ENCODE measurements at regions not wholly inside any gene's neighbourhood (a gene's known extent, or its start where the extent isn't known, plus 50 kb on each side); places are given as distances from the start of the nearest gene placed in this dataset.

DNA sequence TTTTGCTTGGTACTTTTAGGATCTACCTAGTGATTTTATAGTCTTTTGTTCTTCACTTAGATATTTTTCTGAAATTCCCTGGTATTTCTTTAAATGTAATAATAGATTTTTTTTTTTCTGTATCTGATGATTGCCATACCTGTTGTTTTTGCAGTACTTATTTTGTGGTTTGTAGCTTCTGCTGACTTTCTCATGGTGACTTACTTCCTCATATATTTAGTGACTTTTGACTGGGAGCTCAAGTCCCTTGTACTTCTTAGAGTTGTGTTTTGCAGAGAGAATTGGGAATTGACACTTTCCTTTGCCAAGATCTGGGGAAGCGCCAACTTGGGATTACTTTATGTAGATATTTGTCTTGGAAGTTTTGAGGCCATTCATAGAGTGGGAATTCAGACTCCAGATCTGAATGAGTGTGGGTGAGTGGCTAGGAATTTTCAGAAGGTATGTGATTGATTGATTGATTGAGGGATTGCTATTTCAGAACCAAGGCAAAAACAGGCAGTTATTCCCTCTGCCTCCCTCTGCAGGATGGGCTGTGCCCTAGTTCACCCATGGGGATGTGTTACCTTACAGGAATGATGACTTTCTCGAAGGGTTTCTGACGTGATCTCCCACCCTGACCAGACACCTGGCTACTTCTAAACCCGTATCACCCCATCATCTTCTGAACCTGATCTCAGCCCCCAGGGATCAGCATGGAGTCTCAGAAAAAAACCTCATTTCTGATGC, 219.5 kb downstream of the URB2 start:
- no peak for DNase-seq (ENCODE audit: low read depth, low spot score)
- no peaks in the 10 kb centered on the region for H3K36me3 ChIP-seq (ENCODE audit: control insufficient read depth in 2 of 2, extremely low read depth in 1 of 2, insufficient read depth in 2 of 2, low read length in 2 of 2)
- H3K9me3 ChIP-seq (ENCODE audit: control insufficient read depth, low read depth, low read length): no peaks in the 10 kb centered on the region
- no peaks in the 10 kb centered on the region for H3K27me3 ChIP-seq (ENCODE audit: control insufficient read depth, extremely low read depth, insufficient read depth, low read length)
- H3K4me3 ChIP-seq (ENCODE audit: control insufficient read depth in 2 of 3, extremely low read depth in 1 of 3, insufficient read depth in 2 of 3, low read depth in 1 of 3, low read length in 3 of 3): no peak overlapping the region
- no peak overlapping the region for H3K9ac ChIP-seq (ENCODE audit: control insufficient read depth, extremely low read depth, insufficient read depth, low read length)
- no peaks in the 10 kb centered on the region for H3K79me2 ChIP-seq (ENCODE audit: control insufficient read depth, insufficient read depth, low read length)
- no peaks in the 10 kb centered on the region for H4K20me1 ChIP-seq (ENCODE audit: control insufficient read depth, extremely low read depth, insufficient read depth, low read length)
- no peak overlapping the region for H3K4me2 ChIP-seq (ENCODE audit: control insufficient read depth, extremely low read depth, insufficient read depth, low read depth, low read length)
- peaks cover 17% of the 10 kb centered on the region for H3K4me1 ChIP-seq (ENCODE audit: control insufficient read depth, extremely low read depth, insufficient read depth, low read length)
- dilution Hi-C loops (cut with MboI; ENCODE audit: extremely low pct_ligation_motif_present, low sequenced_read_pairs): no loop called here
- no peak overlapping the region for H3K27ac ChIP-seq (ENCODE audit: control insufficient read depth, insufficient read depth, low read length)
- no peak for FAIRE-seq
- no peaks in the 10 kb centered on the region for H3K9me1 ChIP-seq (ENCODE audit: control insufficient read depth, extremely low read depth, insufficient read depth, low read length)
- H2AFZ ChIP-seq (ENCODE audit: control insufficient read depth, low read length): no peak overlapping the region
- TF ChIP-seq, protein P1, sequence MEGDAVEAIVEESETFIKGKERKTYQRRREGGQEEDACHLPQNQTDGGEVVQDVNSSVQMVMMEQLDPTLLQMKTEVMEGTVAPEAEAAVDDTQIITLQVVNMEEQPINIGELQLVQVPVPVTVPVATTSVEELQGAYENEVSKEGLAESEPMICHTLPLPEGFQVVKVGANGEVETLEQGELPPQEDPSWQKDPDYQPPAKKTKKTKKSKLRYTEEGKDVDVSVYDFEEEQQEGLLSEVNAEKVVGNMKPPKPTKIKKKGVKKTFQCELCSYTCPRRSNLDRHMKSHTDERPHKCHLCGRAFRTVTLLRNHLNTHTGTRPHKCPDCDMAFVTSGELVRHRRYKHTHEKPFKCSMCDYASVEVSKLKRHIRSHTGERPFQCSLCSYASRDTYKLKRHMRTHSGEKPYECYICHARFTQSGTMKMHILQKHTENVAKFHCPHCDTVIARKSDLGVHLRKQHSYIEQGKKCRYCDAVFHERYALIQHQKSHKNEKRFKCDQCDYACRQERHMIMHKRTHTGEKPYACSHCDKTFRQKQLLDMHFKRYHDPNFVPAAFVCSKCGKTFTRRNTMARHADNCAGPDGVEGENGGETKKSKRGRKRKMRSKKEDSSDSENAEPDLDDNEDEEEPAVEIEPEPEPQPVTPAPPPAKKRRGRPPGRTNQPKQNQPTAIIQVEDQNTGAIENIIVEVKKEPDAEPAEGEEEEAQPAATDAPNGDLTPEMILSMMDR (optimal IDR thresholded peaks at IDR 0.05 in 1 of 3, IDR thresholded peaks at IDR 0.05 in 1 of 3, conservative IDR thresholded peaks at IDR 0.05 in 1 of 3; ENCODE audit: extremely low read depth in 1 of 3, insufficient read depth in 2 of 3, low read length in 3 of 3): peak in 1 of 3 experiments; percentile 24
- no peak for TF ChIP-seq EZH2 (IDR thresholded peaks at IDR 0.05; ENCODE audit: low read length)

DNA sequence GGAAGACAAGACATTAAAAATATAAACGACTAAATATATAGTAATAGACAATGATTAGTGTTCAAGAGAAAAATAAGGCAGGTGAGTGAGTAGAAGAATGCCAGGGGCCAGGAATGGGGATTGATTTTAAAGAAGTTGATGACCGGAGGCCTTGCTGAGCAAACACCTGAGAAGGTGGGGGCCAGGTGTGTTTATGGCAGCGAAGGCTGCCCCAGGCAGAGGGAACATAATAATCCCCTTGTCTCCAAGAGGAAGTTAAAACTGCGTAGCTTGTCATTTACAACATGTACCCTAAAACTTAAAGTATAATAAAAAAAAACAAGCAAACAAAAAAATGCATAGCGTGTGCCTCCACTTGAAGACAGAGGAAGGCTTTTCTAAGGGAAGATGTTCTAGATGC, 220.3 kb downstream of the URB2 start:
- no peaks in the 10 kb centered on the region for H3K9me1 ChIP-seq (ENCODE audit: control insufficient read depth, extremely low read depth, insufficient read depth, low read length)
- H3K9me3 ChIP-seq (ENCODE audit: control insufficient read depth, low read depth, low read length): no peaks in the 10 kb centered on the region
- no peaks in the 10 kb centered on the region for H3K36me3 ChIP-seq (ENCODE audit: control insufficient read depth in 2 of 2, extremely low read depth in 1 of 2, insufficient read depth in 2 of 2, low read length in 2 of 2)
- H3K4me2 ChIP-seq (ENCODE audit: control insufficient read depth, extremely low read depth, insufficient read depth, low read depth, low read length): no peak overlapping the region
- no peak overlapping the region for H2AFZ ChIP-seq (ENCODE audit: control insufficient read depth, low read length)
- H3K79me2 ChIP-seq (ENCODE audit: control insufficient read depth, insufficient read depth, low read length): no peaks in the 10 kb centered on the region
- H3K4me3 ChIP-seq (ENCODE audit: control insufficient read depth in 2 of 3, extremely low read depth in 1 of 3, insufficient read depth in 2 of 3, low read depth in 1 of 3, low read length in 3 of 3): no peak overlapping the region
- no peak overlapping the region for H3K9ac ChIP-seq (ENCODE audit: control insufficient read depth, extremely low read depth, insufficient read depth, low read length)
- peaks cover 17% of the 10 kb centered on the region for H3K4me1 ChIP-seq (ENCODE audit: control insufficient read depth, extremely low read depth, insufficient read depth, low read length)
- dilution Hi-C loops (cut with MboI; ENCODE audit: extremely low pct_ligation_motif_present, low sequenced_read_pairs): no loop called here
- H3K27me3 ChIP-seq (ENCODE audit: control insufficient read depth, extremely low read depth, insufficient read depth, low read length): no peaks in the 10 kb centered on the region
- DNase-seq (ENCODE audit: low read depth, low spot score): no peak
- H3K27ac ChIP-seq (ENCODE audit: control insufficient read depth, insufficient read depth, low read length): no peak overlapping the region
- H4K20me1 ChIP-seq (ENCODE audit: control insufficient read depth, extremely low read depth, insufficient read depth, low read length): no peaks in the 10 kb centered on the region
- no peak for FAIRE-seq
- no peak for TF ChIP-seq EZH2 (IDR thresholded peaks at IDR 0.05; ENCODE audit: low read length)
- TF ChIP-seq, protein P1 (optimal IDR thresholded peaks at IDR 0.05 in 1 of 3, IDR thresholded peaks at IDR 0.05 in 1 of 3, conservative IDR thresholded peaks at IDR 0.05 in 1 of 3; ENCODE audit: extremely low read depth in 1 of 3, insufficient read depth in 2 of 3, low read length in 3 of 3): no peak

Measured in keratinocyte (primary cell).